Germinal center (tissue), 1 donor: ENCODE measurements at regions not wholly inside any gene's neighbourhood (a gene's known extent, or its start where the extent isn't known, plus 50 kb on each side); places are given as distances from the start of the nearest gene placed in this dataset.
"Not testable (repeated sequence)": the region's sequence is repeated elsewhere in the genome, so short reads cannot be mapped to it uniquely, and the experiment has no call there.

Experiments used
- DNase-seq: peaks from one replicate; pipeline ENCODE4 v3.0.0; 2012; ENCODE audit warnings: mixed read lengths, low spot score

- not testable (repeated sequence) for DNase-seq
Observed at GRCh38 chr6:54564188-54564587, 255.9 kb downstream of the TINAG start.

DNA sequence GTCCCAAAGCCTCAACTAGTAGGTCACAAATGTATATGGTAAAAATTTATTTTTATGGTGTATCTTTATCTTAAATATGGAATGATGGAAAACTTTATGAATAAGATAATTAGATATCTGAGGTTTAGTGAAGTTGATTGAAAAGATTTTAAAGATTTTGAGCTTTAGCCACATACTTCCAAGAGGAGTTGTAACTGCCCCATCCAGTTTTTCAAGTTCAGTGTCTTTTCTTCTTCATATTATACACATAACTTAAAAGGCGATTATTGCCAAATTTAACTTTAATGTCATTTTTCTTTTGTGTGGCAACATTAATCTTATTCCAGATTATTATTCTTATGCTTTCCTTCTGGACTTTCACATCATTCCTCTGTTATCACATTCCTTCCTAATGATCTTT lies 266.4 kb downstream of the TINAG start:
- no peak for DNase-seq

DNA sequence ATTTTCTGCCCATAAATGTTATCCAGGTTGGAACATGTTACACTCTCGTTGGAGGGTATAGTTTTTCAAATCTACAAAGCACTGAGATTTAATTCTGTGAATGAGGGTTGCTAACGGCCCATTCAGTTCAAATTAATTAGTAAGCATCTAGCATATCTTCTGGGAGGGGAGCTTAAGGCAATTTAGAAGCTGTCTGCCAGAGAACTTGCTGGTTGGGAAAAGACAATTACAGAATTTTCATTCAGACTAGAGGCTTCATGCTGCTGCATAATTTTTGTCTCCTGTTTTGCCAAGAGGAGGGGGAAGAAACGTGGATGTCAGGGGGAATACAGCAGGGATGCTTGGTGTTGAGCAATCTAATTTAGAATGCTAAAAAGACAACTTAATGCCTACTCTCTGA lies 268.3 kb upstream of the FAM83B start:
- DNase-seq: no peak

- no peak for DNase-seq
Observed at GRCh38 chr6:54579011-54579410, 267.6 kb upstream of the FAM83B start.

- no peak for DNase-seq
Observed at GRCh38 chr6:54586251-54586650, 260.3 kb upstream of the FAM83B start.

DNA sequence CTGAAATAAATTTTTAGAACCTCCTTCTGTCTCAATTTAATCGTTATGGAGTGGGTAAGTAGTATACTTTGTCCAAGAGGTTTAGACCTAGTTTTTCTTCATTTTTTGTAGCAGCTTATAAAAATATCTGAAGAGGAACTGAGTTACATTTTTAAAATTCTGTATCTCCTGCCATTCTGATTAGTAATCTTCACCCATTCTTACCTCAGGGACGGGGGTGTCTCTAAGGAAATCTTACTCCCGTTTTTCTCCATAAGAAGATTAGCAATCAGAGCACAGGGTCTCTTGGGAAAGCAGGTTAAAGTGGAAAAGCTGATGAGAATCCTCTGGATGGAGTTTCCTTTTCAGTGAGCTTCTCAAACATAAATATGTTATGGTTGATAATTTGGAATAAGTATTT lies 259.3 kb upstream of the FAM83B start:
- DNase-seq: no peak

DNA sequence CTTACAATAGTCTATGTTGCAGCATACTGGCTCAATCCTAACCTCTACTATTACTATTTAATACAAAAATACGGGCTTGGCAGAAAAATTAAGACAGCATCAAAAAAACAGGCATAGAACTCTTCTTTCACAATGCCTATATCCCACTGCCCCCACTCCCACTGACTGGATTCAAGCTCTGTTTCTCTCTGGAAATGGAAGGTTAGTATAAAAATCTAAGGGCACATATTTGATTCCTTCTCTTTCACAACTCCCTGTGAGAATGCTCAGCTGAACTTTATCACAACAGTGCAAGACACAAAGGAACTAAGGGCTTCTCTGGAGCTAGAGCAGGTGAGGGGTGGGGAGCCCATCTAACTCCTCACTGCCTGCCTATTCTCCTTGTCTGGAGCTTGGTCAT lies 258.4 kb upstream of the FAM83B start:
- no peak for DNase-seq

- no peak for DNase-seq
Observed at GRCh38 chr6:54595844-54596243, 250.7 kb upstream of the FAM83B start.

- no peak for DNase-seq
Observed at GRCh38 chr6:54598787-54599313, 247.7 kb upstream of the FAM83B start.

GRCh38 chr6:54601600-54602300 lies 244.8 kb upstream of the FAM83B start:
- no peak for DNase-seq

DNA sequence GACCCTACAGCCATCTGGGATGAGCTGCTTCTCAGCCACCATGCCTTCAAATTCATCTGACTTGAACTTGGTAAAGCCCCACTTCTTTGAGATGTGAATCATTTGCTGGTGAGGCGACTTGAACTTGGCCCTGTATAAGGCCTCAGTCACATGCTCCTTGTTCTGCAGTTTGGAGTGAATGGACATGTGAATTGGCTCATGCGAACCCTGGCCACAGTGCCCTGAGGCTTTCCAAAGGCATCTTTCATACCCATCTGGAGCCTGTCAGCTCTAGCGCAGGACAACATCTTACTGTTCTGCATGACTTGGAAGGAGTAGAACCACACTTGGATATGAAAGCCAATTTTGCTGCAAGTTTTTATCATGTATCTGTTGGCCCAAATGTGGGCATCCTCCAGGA lies 244.0 kb upstream of the FAM83B start:
- no peak for DNase-seq

DNA sequence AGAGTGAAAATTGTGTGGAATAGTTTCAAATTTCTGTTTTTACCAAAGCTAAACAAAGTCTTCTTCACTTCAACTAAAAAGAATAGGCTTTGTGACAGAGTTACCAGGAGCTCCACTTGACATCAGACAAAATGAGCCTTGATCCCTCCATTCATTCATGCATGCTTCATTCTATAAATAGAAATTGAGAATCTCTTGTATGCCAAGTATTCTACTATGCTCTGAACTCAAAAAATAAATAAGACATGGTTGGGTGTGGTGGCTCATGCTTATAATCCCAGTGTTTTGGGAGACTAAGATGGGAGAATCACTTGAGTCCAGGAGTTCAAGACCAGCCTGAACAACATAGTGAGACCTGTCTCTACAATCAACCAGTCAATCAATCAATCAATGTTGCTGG lies 236.6 kb upstream of the FAM83B start:
- no peak for DNase-seq

DNA sequence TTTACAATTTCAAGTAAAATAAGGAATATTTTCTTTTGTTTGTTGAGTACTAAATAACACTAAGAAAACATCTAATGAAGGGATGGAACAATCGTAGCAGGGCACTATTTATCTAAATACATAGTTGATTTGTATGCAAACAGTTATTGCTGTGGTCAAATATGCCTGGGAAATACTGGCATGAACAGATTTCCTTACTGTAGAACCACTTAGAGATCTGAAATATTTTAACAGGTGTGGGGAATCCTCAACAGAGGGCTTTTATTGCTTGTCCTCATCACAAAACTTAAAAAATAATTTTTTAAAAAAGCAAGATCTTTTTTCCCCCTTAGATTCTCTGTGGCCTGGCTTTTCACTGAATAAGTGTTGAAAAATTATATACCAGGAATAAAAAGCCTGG lies 233.0 kb upstream of the FAM83B start:
- no peak for DNase-seq

DNA sequence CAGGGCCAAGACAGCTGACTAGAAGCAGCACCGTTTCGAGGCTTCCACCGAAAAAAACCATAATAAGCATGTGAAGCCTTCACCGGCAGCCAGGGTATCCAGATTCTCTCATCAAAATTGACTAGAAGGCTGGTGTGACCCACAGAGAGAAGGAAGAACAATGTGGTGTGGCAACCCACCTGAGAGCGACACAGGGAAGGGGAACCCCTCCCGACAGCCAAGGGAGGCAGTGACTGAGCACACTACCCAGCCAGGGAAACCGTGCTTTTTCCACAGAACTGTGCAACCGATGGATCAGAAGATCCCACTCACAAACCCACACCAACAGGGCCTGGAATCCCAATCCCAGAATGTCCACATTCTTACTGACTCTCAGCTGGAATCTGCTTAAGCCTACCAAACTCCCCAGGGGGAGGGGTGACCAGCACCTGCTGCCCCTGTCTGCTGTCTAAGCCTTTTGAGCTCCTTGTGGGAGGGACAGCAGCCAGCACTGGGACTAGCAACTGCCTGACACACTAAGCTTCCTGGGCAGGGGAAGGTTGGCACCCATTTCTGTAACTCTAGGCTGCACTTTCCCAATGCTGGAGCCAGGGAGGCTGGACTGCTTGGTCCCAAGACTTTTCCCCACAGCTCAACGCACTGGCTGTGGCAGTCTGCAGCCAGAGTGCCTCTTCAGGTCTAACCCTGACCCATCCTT lies 231.9 kb upstream of the FAM83B start:
- no peak for DNase-seq

DNA sequence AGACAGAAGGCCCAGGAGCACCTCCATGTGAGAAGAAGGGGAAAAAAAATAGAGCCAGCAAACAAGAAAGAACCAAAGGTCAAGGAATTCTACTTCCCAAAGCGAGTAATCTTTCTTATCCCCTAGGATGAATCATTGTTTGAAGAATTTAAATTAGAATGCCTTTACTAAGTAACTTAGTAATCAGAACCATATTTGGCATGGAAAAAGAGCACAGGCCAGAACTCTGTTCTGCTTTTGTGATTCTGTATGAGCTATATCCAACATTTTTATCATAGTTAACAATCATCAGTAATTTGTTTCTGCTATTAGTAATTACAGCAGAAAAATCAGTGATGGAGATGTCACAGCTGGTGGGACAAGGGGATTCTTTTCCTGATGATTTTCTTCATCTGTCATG lies 228.8 kb upstream of the FAM83B start:
- no peak for DNase-seq

DNA sequence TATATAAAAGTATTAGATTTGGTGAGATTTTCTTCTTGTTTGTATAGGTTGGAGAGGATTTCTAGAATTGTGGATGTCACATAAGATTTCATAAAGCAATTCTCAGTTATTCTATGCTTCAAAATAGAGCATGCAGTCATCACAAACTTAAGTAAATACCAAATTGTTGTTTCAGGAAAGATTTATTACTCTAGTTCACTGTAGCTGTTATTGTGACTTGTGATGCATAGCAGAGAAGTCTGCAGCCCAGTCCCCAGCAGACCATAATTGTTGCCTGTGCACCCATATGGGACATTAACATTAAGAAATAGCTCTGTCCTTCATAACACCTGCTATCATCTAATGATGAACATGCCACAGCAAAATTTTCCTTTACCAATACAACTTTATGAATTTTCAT lies 228.0 kb upstream of the FAM83B start:
- DNase-seq: no peak

DNA sequence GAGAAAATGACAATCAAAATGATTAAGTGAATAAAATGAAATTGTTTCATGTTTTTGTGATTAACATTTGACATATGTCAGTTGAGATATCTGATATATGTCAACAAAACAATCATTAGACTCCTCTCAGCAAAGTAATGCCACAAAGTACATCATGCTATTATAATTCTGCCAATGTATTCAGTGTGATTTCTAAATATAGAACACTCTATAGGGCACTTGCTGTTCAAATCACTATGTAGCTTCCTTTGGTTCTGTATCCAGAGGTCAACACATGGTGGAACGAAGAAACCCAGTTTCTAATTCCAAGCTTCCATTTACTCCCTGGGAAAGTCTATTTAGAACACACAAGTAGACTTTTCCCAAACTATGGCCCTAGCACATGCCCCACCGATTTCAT lies 227.5 kb upstream of the FAM83B start:
- DNase-seq: no peak

DNA sequence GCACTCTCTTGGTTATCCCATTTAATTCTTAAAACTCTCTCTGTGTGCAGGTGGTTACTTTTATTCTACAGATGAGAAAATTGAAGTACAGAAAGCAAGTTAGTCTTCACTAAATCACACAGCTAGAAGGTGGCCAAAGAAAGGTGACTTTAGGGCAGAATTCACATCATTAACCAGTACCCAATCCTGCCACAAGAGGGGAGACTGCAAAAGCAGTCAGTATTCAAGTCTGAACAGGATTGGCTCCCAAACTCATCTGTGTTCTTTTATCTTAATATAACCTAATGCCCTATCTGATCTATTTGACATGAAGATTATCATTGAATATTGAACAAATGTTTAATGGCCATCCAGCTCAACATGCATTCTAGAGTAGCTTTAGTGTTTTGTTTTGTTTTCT lies 225.3 kb upstream of the FAM83B start:
- DNase-seq: no peak

- DNase-seq: no peak
Observed at GRCh38 chr6:54624216-54624615, 222.4 kb upstream of the FAM83B start.

- DNase-seq: no peak
Observed at GRCh38 chr6:54624779-54625178, 221.8 kb upstream of the FAM83B start.

GRCh38 chr6:54629131-54629530 lies 217.4 kb upstream of the FAM83B start:
- DNase-seq: no peak

DNA sequence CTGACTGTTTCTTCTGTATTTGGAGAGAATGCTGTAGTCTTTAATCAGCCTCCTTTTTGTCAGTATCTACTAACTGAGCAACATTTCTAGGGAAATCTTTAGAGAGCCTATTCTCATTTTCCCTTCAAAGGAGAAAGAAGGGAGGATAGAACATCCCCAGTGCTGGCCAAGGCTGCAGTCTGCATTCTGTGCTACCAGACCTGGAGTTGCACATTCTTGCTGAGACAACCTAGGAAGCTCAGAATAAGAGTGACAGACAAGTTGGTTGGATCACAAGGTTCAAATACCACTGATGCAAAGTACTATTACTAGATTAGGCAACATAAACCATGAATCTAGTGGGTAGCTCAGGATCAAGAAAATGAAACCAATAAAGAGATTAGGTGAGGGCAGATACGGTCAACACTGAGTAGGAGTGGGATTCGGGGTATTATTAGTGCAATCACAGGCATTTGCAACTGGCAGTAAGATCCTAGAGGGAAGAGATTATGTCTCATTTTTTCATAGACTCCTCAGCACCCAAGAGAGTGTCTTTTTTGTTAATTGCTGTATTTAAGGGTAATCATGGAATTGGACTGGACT lies 213.5 kb upstream of the FAM83B start:
- no peak for DNase-seq

DNA sequence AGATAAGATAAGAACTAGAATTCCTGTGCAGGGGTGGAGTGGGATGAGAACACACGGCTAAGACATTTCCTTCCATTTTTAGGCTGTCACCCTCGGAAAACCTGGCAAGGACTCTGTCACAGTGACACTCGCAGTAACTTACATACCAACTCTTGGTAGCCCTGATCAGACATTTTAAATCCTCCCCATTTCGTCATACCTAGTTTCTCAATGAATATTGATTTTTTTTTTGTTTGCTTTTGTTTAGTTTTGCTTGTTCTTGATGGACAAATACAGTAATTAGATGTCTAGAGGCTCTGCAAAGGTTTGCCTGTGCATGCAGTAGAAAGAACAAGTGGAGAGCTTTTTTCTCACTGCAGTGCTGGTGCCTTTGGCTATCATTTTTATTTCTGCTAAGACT lies 213.0 kb upstream of the FAM83B start:
- no peak for DNase-seq
